Stimulated activated CD8-positive, alpha-beta memory T cell treated with anti-CD3 and anti-CD28 coated beads, Interleukin-15, amount 100 ng/mL, for 48 hours (primary cell): ENCODE measurements at regions not wholly inside any gene's neighbourhood (a gene's known extent, or its start where the extent isn't known, plus 50 kb on each side); places are given as distances from the start of the nearest gene placed in this dataset.
A peak's percentile ranks its signal among the peaks of the same experiment; 100 is the strongest.

Source experiments
- DNase-seq, 2 donors: peaks; one replicate each; pipeline ENCODE4 v3.0.0-alpha.2; 2020; ENCODE audit warnings: low read depth in 2 of 2

- DNase-seq, result no peak
Measured at GRCh38 chr1:2887941-2888855, 86.7 kb upstream of the TTC34 start.

- DNase-seq, result no peak
Measured at GRCh38 chr1:2890221-2890850, 88.8 kb upstream of the TTC34 start.

GRCh38 chr1:2891923-2892448 lies 90.5 kb upstream of the TTC34 start:
- no peak for DNase-seq

GRCh38 chr1:2893473-2894120 lies 92.1 kb upstream of the TTC34 start:
- no peak for DNase-seq

GRCh38 chr1:2894381-2895041 lies 93.0 kb upstream of the TTC34 start:
- DNase-seq, result peak in 1 of 2 donors; percentile 1

- no peak for DNase-seq
Measured at GRCh38 chr1:2896824-2897223, 95.3 kb upstream of the TTC34 start.

- no peak for DNase-seq
Measured at GRCh38 chr1:2903226-2903625, 101.7 kb upstream of the TTC34 start.

GRCh38 chr1:2904191-2904590 lies 102.7 kb upstream of the TTC34 start:
- DNase-seq, result no peak

GRCh38 chr1:2905356-2905755 lies 103.9 kb upstream of the TTC34 start:
- no peak for DNase-seq

GRCh38 chr1:2906085-2906484 lies 104.6 kb upstream of the TTC34 start:
- no peak for DNase-seq

GRCh38 chr1:2906620-2907019 lies 105.1 kb upstream of the TTC34 start:
- no peak for DNase-seq

- DNase-seq, result no peak
Measured at GRCh38 chr1:2907051-2907450, 105.6 kb upstream of the TTC34 start.

GRCh38 chr1:2908081-2908480 lies 106.6 kb upstream of the TTC34 start:
- no peak for DNase-seq

- no peak for DNase-seq
Measured at GRCh38 chr1:2908561-2908960, 107.1 kb upstream of the TTC34 start.

- no peak for DNase-seq
Measured at GRCh38 chr1:2909797-2910196, 108.3 kb upstream of the TTC34 start.

GRCh38 chr1:2910211-2910610 lies 108.7 kb upstream of the TTC34 start:
- no peak for DNase-seq

GRCh38 chr1:2911421-2912178 lies 109.7 kb upstream of the ACTRT2 start:
- no peak for DNase-seq

GRCh38 chr1:2912424-2913061 lies 108.7 kb upstream of the ACTRT2 start:
- DNase-seq, result no peak

- no peak for DNase-seq
Measured at GRCh38 chr1:2913091-2913490, 108.2 kb upstream of the ACTRT2 start.

GRCh38 chr1:2914702-2915101 lies 106.6 kb upstream of the ACTRT2 start:
- DNase-seq, result no peak

GRCh38 chr1:2916153-2916552 lies 105.1 kb upstream of the ACTRT2 start:
- DNase-seq, result no peak
